Naive thymus-derived CD4-positive, alpha-beta T cell (primary cell): ENCODE measurements at regions not wholly inside any gene's neighbourhood (a gene's known extent, or its start where the extent isn't known, plus 50 kb on each side); places are given as distances from the start of the nearest gene placed in this dataset.

Experiments used
- ATAC-seq: fragments of 150-1000 bp; cut with Tn5 transposase; 2 replicates; pipeline ENCODE4 v1.10.0; 2021; ENCODE audit warnings: mild to moderate bottlenecking, moderate library complexity
- CTCF ChIA-PET: fragments of 350-600 bp; sonication (Branson Sonifier 250); formaldehyde crosslinking; loops from one replicate; lab custom pipeline; 2021; ENCODE audit warnings: antibody characterized with exemption; lab: Charles Lee
- POLR2A ChIA-PET: fragments of 350-600 bp; sonication (Branson Sonifier 250); formaldehyde crosslinking; loops from one replicate; lab custom pipeline; 2021; ENCODE audit warnings: antibody characterized with exemption, inconsistent platforms; lab: Charles Lee
- DNase-seq, 9 donors: peaks; one replicate each; pipeline versions ENCODE4 v3.0.0 to v3.0.0-alpha.2; 2020 to 2022; ENCODE audit warnings: mixed read lengths in 1 of 9
- H3K27ac ChIP-seq: one replicate; pipeline ENCODE4 v1.7.0; 2013; ENCODE audit warnings: mild to moderate bottlenecking, low read depth, low read length, moderate library complexity
- H3K27me3 ChIP-seq, 2 donors: one replicate each; pipeline ENCODE4 v1.7.0; 2013; ENCODE audit warnings: low read length in 2 of 2, mild to moderate bottlenecking in 2 of 2, moderate library complexity in 2 of 2; ENCODE audit not compliant: control insufficient read depth in 2 of 2, insufficient read depth in 2 of 2
- H3K36me3 ChIP-seq, 3 experiments: 1 replicate in 2 of 3; 2 replicates in 1 of 3; pipeline ENCODE4 v1.7.0; 2013; ENCODE audit warnings: low read length in 3 of 3, mild to moderate bottlenecking in 3 of 3, moderate library complexity in 1 of 3; ENCODE audit not compliant: insufficient read depth in 3 of 3, control insufficient read depth in 2 of 3
- H3K4me1 ChIP-seq, 2 donors: one replicate each; pipeline ENCODE4 v1.7.0; 2013; ENCODE audit warnings: low read length in 2 of 2, mild to moderate bottlenecking in 2 of 2, moderate library complexity in 1 of 2; ENCODE audit not compliant: control insufficient read depth in 2 of 2, insufficient read depth in 2 of 2
- H3K4me3 ChIP-seq: 2 replicates; pipeline ENCODE4 v1.7.0; 2013; ENCODE audit warnings: mild to moderate bottlenecking, low read length
- H3K9me3 ChIP-seq, 3 experiments: 1 replicate in 2 of 3; 2 replicates in 1 of 3; pipeline ENCODE4 v1.7.0; 2013; ENCODE audit warnings: low read length in 3 of 3; ENCODE audit not compliant: control insufficient read depth in 2 of 3
- H3K27ac Mint-ChIP-seq, 9 donors: one replicate each; pipeline ENCODE4 v1.8.0; 2020 to 2022; ENCODE audit warnings: mixed read lengths in 9 of 9, mild to moderate bottlenecking in 8 of 9, moderate library complexity in 5 of 9, inconsistent platforms in 2 of 9
- H3K27me3 Mint-ChIP-seq, 5 donors: one replicate each; pipeline ENCODE4 v1.8.0; 2021 to 2022; ENCODE audit warnings: mixed read lengths in 5 of 5, mild to moderate bottlenecking in 1 of 5
- H3K36me3 Mint-ChIP-seq, 5 donors: one replicate each; pipeline ENCODE4 v1.8.0; 2020 to 2022; ENCODE audit warnings: mixed read lengths in 5 of 5, mild to moderate bottlenecking in 3 of 5, inconsistent platforms in 1 of 5
- H3K4me1 Mint-ChIP-seq, 7 donors: one replicate each; pipeline ENCODE4 v1.8.0; 2020 to 2022; ENCODE audit warnings: mixed read lengths in 7 of 7, mild to moderate bottlenecking in 3 of 7, inconsistent platforms in 1 of 7
- H3K4me3 Mint-ChIP-seq, 10 donors: one replicate each; pipeline ENCODE4 v1.8.0; 2020 to 2022; ENCODE audit warnings: mild to moderate bottlenecking in 10 of 10, mixed read lengths in 10 of 10, moderate library complexity in 6 of 10, inconsistent platforms in 2 of 10
- H3K9me3 Mint-ChIP-seq, 11 donors: one replicate each; pipeline ENCODE4 v1.8.0; 2020 to 2022; ENCODE audit warnings: mixed read lengths in 11 of 11, mild to moderate bottlenecking in 4 of 11, inconsistent platforms in 1 of 11, moderate library complexity in 1 of 11
- intact Hi-C, 2 donors: fragments of 100-400 bp; cut with micrococcal nuclease; formaldehyde crosslinking; loops; one replicate each; pipeline ENCODE4 v1.15.1; 2023

DNA sequence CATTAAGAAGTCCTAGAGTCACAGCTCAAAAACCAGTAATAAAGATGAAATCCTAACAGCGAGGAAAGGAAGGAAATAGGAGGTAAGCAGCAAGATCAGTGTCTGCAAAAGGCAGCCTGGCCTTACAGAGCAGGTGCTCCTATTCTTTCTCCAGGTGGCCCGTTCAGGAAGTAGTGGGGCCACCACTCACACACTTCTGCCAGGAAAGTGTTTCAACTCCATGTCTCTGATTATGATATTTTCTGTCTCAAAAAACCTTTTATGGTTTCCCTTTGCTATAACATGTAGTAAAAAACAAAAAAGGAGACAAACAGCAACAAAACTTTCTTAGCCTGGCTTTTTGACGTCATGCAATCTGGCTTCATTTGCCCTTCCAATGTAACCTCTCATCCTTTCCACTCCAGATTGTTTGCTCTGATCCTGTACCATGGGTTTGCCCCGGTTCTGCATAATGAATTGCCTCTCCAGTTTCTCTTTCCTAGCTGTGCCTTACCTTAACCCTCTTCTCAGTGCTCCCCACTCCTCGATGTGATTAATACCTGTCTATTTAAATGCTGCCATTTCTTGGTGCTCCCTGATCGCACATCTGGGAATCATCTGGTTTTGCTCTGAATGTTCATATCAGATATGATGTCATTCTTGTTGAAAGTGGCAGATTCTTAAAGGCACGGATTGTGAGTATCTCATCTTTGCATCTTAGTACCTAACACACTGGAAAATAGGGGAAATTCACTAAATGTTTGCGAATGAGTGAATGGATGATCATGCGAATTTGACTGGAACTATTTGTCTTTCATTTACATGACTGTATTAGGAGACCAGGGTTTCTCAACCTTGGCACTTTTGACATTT, 50.6 kb upstream of the PTPRM start:
- no peak overlapping the region for H3K27ac Mint-ChIP-seq
- H3K36me3 Mint-ChIP-seq = no peaks in the 10 kb centered on the region
- peaks cover 0 to 5% (median 0%) of the 10 kb centered on the region in 5 donors for H3K27me3 Mint-ChIP-seq
- POLR2A ChIA-PET = interaction anchor here (0.6 kb wide), 1 partner anchor 490 kb away, joined by 6 read pairs; no protein-coding TSS in a partner anchor
- CTCF ChIA-PET = interaction anchor here (0.6 kb wide), 1 partner anchor 55 kb away, joined by 3 read pairs; no protein-coding TSS in a partner anchor
- H3K9me3 Mint-ChIP-seq = peaks cover 0 to 6% (median 0%) of the 10 kb centered on the region in 11 donors
- Histone ChIP-seq H3K4me1 (no peaks in the 10 kb centered on the region), H3K4me3 (no peak overlapping the region), H3K36me3 (no peaks in the 10 kb centered on the region), H3K9me3 (no peaks in the 10 kb centered on the region), H3K27me3 (no peaks in the 10 kb centered on the region), H3K27ac (no peak overlapping the region)
- no peaks in the 10 kb centered on the region for H3K4me1 Mint-ChIP-seq
- H3K4me3 Mint-ChIP-seq = no peak overlapping the region
- ATAC-seq (no peak), DNase-seq (no peak)
- intact Hi-C loops = no loop called here
